ENCODE measurements at regions not wholly inside any gene's neighbourhood (a gene's known extent, or its start where the extent isn't known, plus 50 kb on each side); places are given as distances from the start of the nearest gene placed in this dataset.
"Not testable (repeated sequence)": the region's sequence is repeated elsewhere in the genome, so short reads cannot be mapped to it uniquely, and the experiment has no call there.

GRCh38 chr18:6525604-6526003 is 110.9 kb upstream of the L3MBTL4 start:
- no peak for DNase-seq (ENCODE audit: low read depth)

GRCh38 chr18:6537475-6537874 is 122.8 kb upstream of the L3MBTL4 start:
- no peak for DNase-seq (ENCODE audit: low read depth)

GRCh38 chr18:6541131-6541679 is 126.5 kb upstream of the L3MBTL4 start:
- not testable (repeated sequence) for DNase-seq (ENCODE audit: low read depth)

GRCh38 chr18:6542296-6542695 is 127.6 kb upstream of the L3MBTL4 start:
- no peak for DNase-seq (ENCODE audit: low read depth)

- no peak for DNase-seq (ENCODE audit: low read depth)
Observed at GRCh38 chr18:6543330-6543908, 128.7 kb upstream of the L3MBTL4 start.

- DNase-seq (ENCODE audit: low read depth), result no peak
Observed at GRCh38 chr18:6546229-6546628, 131.5 kb upstream of the L3MBTL4 start.

GRCh38 chr18:6547476-6547875 is 132.8 kb upstream of the L3MBTL4 start:
- no peak for DNase-seq (ENCODE audit: low read depth)

GRCh38 chr18:6553234-6553900 is 138.7 kb upstream of the L3MBTL4 start:
- no peak for DNase-seq (ENCODE audit: low read depth)

- DNase-seq (ENCODE audit: low read depth), result no peak
Observed at GRCh38 chr18:6557057-6557769, 142.5 kb upstream of the L3MBTL4 start.

- no peak for DNase-seq (ENCODE audit: low read depth)
Observed at GRCh38 chr18:6557770-6558248, 143.1 kb upstream of the L3MBTL4 start.

GRCh38 chr18:6558446-6559156 is 143.9 kb upstream of the L3MBTL4 start:
- DNase-seq (ENCODE audit: low read depth), result no peak

- no peak for DNase-seq (ENCODE audit: low read depth)
Observed at GRCh38 chr18:6559296-6559695, 144.6 kb upstream of the L3MBTL4 start.

- DNase-seq (ENCODE audit: low read depth), result no peak
Observed at GRCh38 chr18:6561016-6561415, 146.3 kb upstream of the L3MBTL4 start.

GRCh38 chr18:6561420-6561861 is 146.7 kb upstream of the L3MBTL4 start:
- no peak for DNase-seq (ENCODE audit: low read depth)

GRCh38 chr18:6561862-6562291 is 147.2 kb upstream of the L3MBTL4 start:
- no peak for DNase-seq (ENCODE audit: low read depth)

- no peak for DNase-seq (ENCODE audit: low read depth)
Observed at GRCh38 chr18:6563896-6564295, 149.2 kb upstream of the L3MBTL4 start.

GRCh38 chr18:6564950-6565814 is 150.5 kb upstream of the L3MBTL4 start:
- DNase-seq (ENCODE audit: low read depth), result no peak

- no peak for DNase-seq (ENCODE audit: low read depth)
Observed at GRCh38 chr18:6565815-6566081, 151.0 kb upstream of the L3MBTL4 start.

GRCh38 chr18:6566338-6566911 is 151.7 kb upstream of the L3MBTL4 start:
- DNase-seq (ENCODE audit: low read depth), result no peak

- no peak for DNase-seq (ENCODE audit: low read depth)
Observed at GRCh38 chr18:6569813-6570212, 155.1 kb upstream of the L3MBTL4 start.

GRCh38 chr18:6570581-6571238 is 156.0 kb upstream of the L3MBTL4 start:
- DNase-seq (ENCODE audit: low read depth), result no peak
